ENCODE measurements at regions not wholly inside any gene's neighbourhood (a gene's known extent, or its start where the extent isn't known, plus 50 kb on each side); places are given as distances from the start of the nearest gene placed in this dataset.

- no peak overlapping the region for H3K4me2 ChIP-seq (ENCODE audit: low read length)
- H3K9me3 ChIP-seq (ENCODE audit: low read length) = no peaks in the 10 kb centered on the region
- H3K36me3 ChIP-seq (ENCODE audit: insufficient read depth, low read length) = no peaks in the 10 kb centered on the region
- H3F3A ChIP-seq (ENCODE audit: insufficient read depth, low read length) = no peaks in the 10 kb centered on the region
- no peaks in the 10 kb centered on the region for H3K79me2 ChIP-seq (ENCODE audit: insufficient read depth, low read length)
- H4K20me1 ChIP-seq (ENCODE audit: insufficient read depth, low read length) = no peaks in the 10 kb centered on the region
- H3K27me3 ChIP-seq (ENCODE audit: insufficient read depth, low read length) = no peaks in the 10 kb centered on the region
- H2AFZ ChIP-seq (ENCODE audit: low read length) = no peak overlapping the region
- H3K9ac ChIP-seq (ENCODE audit: low read length) = no peak overlapping the region
- no peaks in the 10 kb centered on the region for H3K4me1 ChIP-seq (ENCODE audit: insufficient read depth, low read length, severe bottlenecking)
- no peaks in the 10 kb centered on the region for H3K9me2 ChIP-seq (ENCODE audit: low read depth, low read length)
- TF ChIP-seq EZH2 (IDR thresholded peaks at IDR 0.05; ENCODE audit: borderline replicate concordance, low read length) (no peak), CTCF (IDR thresholded peaks at IDR 0.05; ENCODE audit: low read length) (no peak)
- H3K27ac ChIP-seq (ENCODE audit: low read depth, low read length, poor library complexity, severe bottlenecking) = no peak overlapping the region
- H3K4me3 ChIP-seq (ENCODE audit: low read depth, low read length, poor library complexity, severe bottlenecking) = no peak overlapping the region
These were observed 578.4 kb upstream of the WWC1 start for GRCh38 chr5:167712986-167713585.

GRCh38 chr5:167713896-167714295 is 577.5 kb upstream of the WWC1 start:
- Histone ChIP-seq H3K79me2 (ENCODE audit: insufficient read depth, low read length) (no peaks in the 10 kb centered on the region), H3K9ac (ENCODE audit: low read length) (no peak overlapping the region), H3F3A (ENCODE audit: insufficient read depth, low read length) (no peaks in the 10 kb centered on the region), H3K4me1 (ENCODE audit: insufficient read depth, low read length, severe bottlenecking) (no peaks in the 10 kb centered on the region), H3K27ac (ENCODE audit: low read depth, low read length, poor library complexity, severe bottlenecking) (no peak overlapping the region), H3K9me2 (ENCODE audit: low read depth, low read length) (no peaks in the 10 kb centered on the region), H2AFZ (ENCODE audit: low read length) (no peak overlapping the region), H3K4me2 (ENCODE audit: low read length) (no peak overlapping the region), H3K4me3 (ENCODE audit: low read depth, low read length, poor library complexity, severe bottlenecking) (no peak overlapping the region), H4K20me1 (ENCODE audit: insufficient read depth, low read length) (no peaks in the 10 kb centered on the region), H3K36me3 (ENCODE audit: insufficient read depth, low read length) (no peaks in the 10 kb centered on the region), H3K27me3 (ENCODE audit: insufficient read depth, low read length) (no peaks in the 10 kb centered on the region), H3K9me3 (ENCODE audit: low read length) (no peaks in the 10 kb centered on the region)
- no peak for TF ChIP-seq EZH2 (IDR thresholded peaks at IDR 0.05; ENCODE audit: borderline replicate concordance, low read length)
- no peak for TF ChIP-seq CTCF (IDR thresholded peaks at IDR 0.05; ENCODE audit: low read length)

GRCh38 chr5:167716126-167716775 is 575.2 kb upstream of the WWC1 start:
- no peaks in the 10 kb centered on the region for H3K9me3 ChIP-seq (ENCODE audit: low read length)
- H3K9me2 ChIP-seq (ENCODE audit: low read depth, low read length) = no peaks in the 10 kb centered on the region
- no peaks in the 10 kb centered on the region for H3K36me3 ChIP-seq (ENCODE audit: insufficient read depth, low read length)
- no peaks in the 10 kb centered on the region for H3K27me3 ChIP-seq (ENCODE audit: insufficient read depth, low read length)
- H3K4me3 ChIP-seq (ENCODE audit: low read depth, low read length, poor library complexity, severe bottlenecking) = no peak overlapping the region
- no peak overlapping the region for H3K4me2 ChIP-seq (ENCODE audit: low read length)
- TF ChIP-seq EZH2 (IDR thresholded peaks at IDR 0.05; ENCODE audit: borderline replicate concordance, low read length) = no peak
- no peak for TF ChIP-seq CTCF (IDR thresholded peaks at IDR 0.05; ENCODE audit: low read length)
- H3K27ac ChIP-seq (ENCODE audit: low read depth, low read length, poor library complexity, severe bottlenecking) = no peak overlapping the region
- H4K20me1 ChIP-seq (ENCODE audit: insufficient read depth, low read length) = no peaks in the 10 kb centered on the region
- H3K4me1 ChIP-seq (ENCODE audit: insufficient read depth, low read length, severe bottlenecking) = no peaks in the 10 kb centered on the region
- no peaks in the 10 kb centered on the region for H3K79me2 ChIP-seq (ENCODE audit: insufficient read depth, low read length)
- no peak overlapping the region for H2AFZ ChIP-seq (ENCODE audit: low read length)
- no peak overlapping the region for H3K9ac ChIP-seq (ENCODE audit: low read length)
- H3F3A ChIP-seq (ENCODE audit: insufficient read depth, low read length) = no peaks in the 10 kb centered on the region
